ENCODE measurements at regions not wholly inside any gene's neighbourhood (a gene's known extent, or its start where the extent isn't known, plus 50 kb on each side); places are given as distances from the start of the nearest gene placed in this dataset.
"Not testable (repeated sequence)": the region's sequence is repeated elsewhere in the genome, so short reads cannot be mapped to it uniquely, and the experiment has no call there.

- no peak for DNase-seq
Observed at GRCh38 chr13:86584301-86584700, 785.1 kb upstream of the SLITRK6 start.

GRCh38 chr13:86585835-86586234 is 786.6 kb upstream of the SLITRK6 start:
- DNase-seq, result no peak

GRCh38 chr13:86591862-86592261 is 792.6 kb upstream of the SLITRK6 start:
- DNase-seq, result no peak

GRCh38 chr13:86601351-86601750 is 802.1 kb upstream of the SLITRK6 start:
- DNase-seq, result no peak

GRCh38 chr13:86606264-86606663 is 807.0 kb upstream of the SLITRK6 start:
- DNase-seq, result no peak

GRCh38 chr13:86608701-86609100 is 809.5 kb upstream of the SLITRK6 start:
- no peak for DNase-seq

GRCh38 chr13:86633346-86633745 is 834.1 kb upstream of the SLITRK6 start:
- DNase-seq, result no peak

GRCh38 chr13:86651171-86651570 is 852.0 kb upstream of the SLITRK6 start:
- DNase-seq, result not testable (repeated sequence)

- DNase-seq, result no peak
Observed at GRCh38 chr13:86653009-86653408, 853.8 kb upstream of the SLITRK6 start.

GRCh38 chr13:86655561-86655960 is 856.3 kb upstream of the SLITRK6 start:
- DNase-seq, result no peak

GRCh38 chr13:86660090-86660489 is 860.9 kb upstream of the SLITRK6 start:
- no peak for DNase-seq

- no peak for DNase-seq
Observed at GRCh38 chr13:86665842-86666241, 866.6 kb upstream of the SLITRK6 start.

GRCh38 chr13:86673931-86674431 is 874.8 kb upstream of the SLITRK6 start:
- no peak for DNase-seq

GRCh38 chr13:86681223-86681622 is 882.0 kb upstream of the SLITRK6 start:
- no peak for DNase-seq

GRCh38 chr13:86684402-86684801 is 885.2 kb upstream of the SLITRK6 start:
- no peak for DNase-seq

GRCh38 chr13:86689911-86690310 is 890.7 kb upstream of the SLITRK6 start:
- DNase-seq, result no peak

- no peak for DNase-seq
Observed at GRCh38 chr13:86692291-86692690, 893.1 kb upstream of the SLITRK6 start.

- no peak for DNase-seq
Observed at GRCh38 chr13:86710013-86710412, 910.8 kb upstream of the SLITRK6 start.

- no peak for DNase-seq
Observed at GRCh38 chr13:86710896-86711295, 911.7 kb upstream of the SLITRK6 start.

GRCh38 chr13:86714495-86714894 is 915.3 kb upstream of the SLITRK6 start:
- no peak for DNase-seq

- DNase-seq, result no peak
Observed at GRCh38 chr13:86725105-86725504, 925.9 kb upstream of the SLITRK6 start.

- no peak for DNase-seq
Observed at GRCh38 chr13:86729206-86729605, 930.0 kb upstream of the SLITRK6 start.

- no peak for DNase-seq
Observed at GRCh38 chr13:86731987-86732386, 932.8 kb upstream of the SLITRK6 start.

GRCh38 chr13:86737334-86737932 is 933.7 kb upstream of the SLITRK5 start:
- no peak for DNase-seq

- no peak for DNase-seq
Observed at GRCh38 chr13:86741762-86742285, 929.3 kb upstream of the SLITRK5 start.
